KOPT-K1 (cell line): ENCODE measurements at regions not wholly inside any gene's neighbourhood (a gene's known extent, or its start where the extent isn't known, plus 50 kb on each side); places are given as distances from the start of the nearest gene placed in this dataset.
"Not testable (repeated sequence)": the region's sequence is repeated elsewhere in the genome, so short reads cannot be mapped to it uniquely, and the experiment has no call there.

Experiments
- H3K27ac ChIP-seq: fragments of 200-600 bp; sonication (generic); 2 replicates; pipeline ENCODE4 v1.5.1; 2016; ENCODE audit warnings: antibody characterized with exemption, mild to moderate bottlenecking, low read depth, low read length; ENCODE audit not compliant: poor library complexity, severe bottlenecking
- H3K36me3 ChIP-seq: fragments of 200-600 bp; sonication (generic); 2 replicates; pipeline ENCODE4 v1.5.1; 2017; ENCODE audit warnings: antibody characterized with exemption, mild to moderate bottlenecking, low read length, moderate library complexity; ENCODE audit not compliant: insufficient read depth
- H3K9me3 ChIP-seq: fragments of 200-600 bp; sonication (generic); 2 replicates; pipeline ENCODE4 v1.5.1; 2017; ENCODE audit warnings: antibody characterized with exemption, low read length, mild to moderate bottlenecking; ENCODE audit not compliant: insufficient read depth, poor library complexity, severe bottlenecking

- Histone ChIP-seq H3K36me3 (no peaks in the 10 kb centered on the region), H3K27ac (no peak overlapping the region), H3K9me3 (peaks cover 8% of the 10 kb centered on the region)
Observed at GRCh38 chr15:70602834-70603560, 160.4 kb downstream of the UACA start.

- Histone ChIP-seq H3K9me3 (peaks cover 8% of the 10 kb centered on the region), H3K36me3 (no peaks in the 10 kb centered on the region), H3K27ac (no peak overlapping the region)
Observed at GRCh38 chr15:70602281-70602680, 161.1 kb downstream of the UACA start.

GRCh38 chr15:70597945-70598344 lies 165.4 kb downstream of the UACA start:
- H3K9me3 ChIP-seq = peaks cover 24% of the 10 kb centered on the region
- H3K36me3 ChIP-seq = no peaks in the 10 kb centered on the region
- H3K27ac ChIP-seq = no peak overlapping the region

- Histone ChIP-seq H3K27ac (no peak overlapping the region), H3K36me3 (no peaks in the 10 kb centered on the region), H3K9me3 (peaks cover 24% of the 10 kb centered on the region)
Observed at GRCh38 chr15:70597056-70597603, 166.2 kb downstream of the UACA start.

- Histone ChIP-seq H3K36me3 (no peaks in the 10 kb centered on the region), H3K27ac (no peak overlapping the region), H3K9me3 (peaks cover 24% of the 10 kb centered on the region)
Observed at GRCh38 chr15:70596354-70597055, 166.9 kb downstream of the UACA start.

- H3K36me3 ChIP-seq = no peaks in the 10 kb centered on the region
- H3K9me3 ChIP-seq = peaks cover 17% of the 10 kb centered on the region
- H3K27ac ChIP-seq = no peak overlapping the region
Observed at GRCh38 chr15:70593795-70594194, 169.6 kb downstream of the UACA start.

- Histone ChIP-seq H3K9me3 (peaks cover 12% of the 10 kb centered on the region), H3K36me3 (no peaks in the 10 kb centered on the region), H3K27ac (no peak overlapping the region)
Observed at GRCh38 chr15:70589728-70590127, 173.6 kb downstream of the UACA start.

GRCh38 chr15:70589221-70589620 lies 174.1 kb downstream of the UACA start:
- Histone ChIP-seq H3K27ac (no peak overlapping the region), H3K36me3 (no peaks in the 10 kb centered on the region), H3K9me3 (peaks cover 7% of the 10 kb centered on the region)

- no peak overlapping the region for H3K27ac ChIP-seq
- peaks cover 1% of the 10 kb centered on the region for H3K9me3 ChIP-seq
- H3K36me3 ChIP-seq = no peaks in the 10 kb centered on the region
Observed at GRCh38 chr15:70588613-70589012, 174.7 kb downstream of the UACA start.

- no peak overlapping the region for H3K27ac ChIP-seq
Observed at GRCh38 chr15:70587896-70588567, 175.3 kb downstream of the UACA start.

GRCh38 chr15:70587012-70587634 lies 176.2 kb downstream of the UACA start:
- H3K36me3 ChIP-seq, H3K27ac ChIP-seq, H3K9me3 ChIP-seq: not testable (repeated sequence)

More at GRCh38 chr15:70587896-70588567, 175.3 kb downstream of the UACA start:
- H3K9me3 ChIP-seq = no peaks in the 10 kb centered on the region
- H3K36me3 ChIP-seq = no peaks in the 10 kb centered on the region

- H3K27ac ChIP-seq = no peak overlapping the region
- no peaks in the 10 kb centered on the region for H3K9me3 ChIP-seq
Observed at GRCh38 chr15:70586241-70586640, 177.1 kb downstream of the UACA start.

GRCh38 chr15:70585707-70586034 lies 177.7 kb downstream of the UACA start:
- no peaks in the 10 kb centered on the region for H3K36me3 ChIP-seq
- no peaks in the 10 kb centered on the region for H3K9me3 ChIP-seq
- no peak overlapping the region for H3K27ac ChIP-seq

More at GRCh38 chr15:70586241-70586640, 177.1 kb downstream of the UACA start:
- no peaks in the 10 kb centered on the region for H3K36me3 ChIP-seq

GRCh38 chr15:70584838-70585706 lies 178.3 kb downstream of the UACA start:
- no peaks in the 10 kb centered on the region for H3K9me3 ChIP-seq
- H3K27ac ChIP-seq = no peak overlapping the region
- H3K36me3 ChIP-seq = no peaks in the 10 kb centered on the region
